Natural killer cell (primary cell): ENCODE measurements at regions not wholly inside any gene's neighbourhood (a gene's known extent, or its start where the extent isn't known, plus 50 kb on each side); places are given as distances from the start of the nearest gene placed in this dataset.
"Not testable (repeated sequence)": the region's sequence is repeated elsewhere in the genome, so short reads cannot be mapped to it uniquely, and the experiment has no call there.

ENCODE experiments used
- ATAC-seq, 3 donors: fragments of 150-1000 bp in 2 of 3; fragments of 200-7000 bp in 1 of 3; cut with Tn5 transposase; 1 replicate in 1 of 3; 2 replicates in 2 of 3; pipeline ENCODE4 v1.10.0; 2021; ENCODE audit warnings: mild to moderate bottlenecking in 2 of 3, moderate library complexity in 2 of 3
- DNase-seq, 2 donors: peaks; one replicate each; pipeline versions ENCODE4 v3.0.0 to v3.0.0-alpha.2; 2013 to 2021; ENCODE audit warnings: mixed read lengths in 1 of 2
- H3K27ac ChIP-seq: one replicate; pipeline ENCODE4 v1.5.1; 2013; ENCODE audit warnings: mild to moderate bottlenecking, low read length
- H3K27me3 ChIP-seq: one replicate; pipeline ENCODE4 v1.6.1; 2013; ENCODE audit warnings: low read length; ENCODE audit not compliant: control insufficient read depth, insufficient read depth
- H3K36me3 ChIP-seq: one replicate; pipeline ENCODE4 v1.6.1; 2013; ENCODE audit warnings: low read length; ENCODE audit not compliant: control insufficient read depth, insufficient read depth
- H3K4me1 ChIP-seq: one replicate; pipeline ENCODE4 v1.6.1; 2013; ENCODE audit warnings: low read length; ENCODE audit not compliant: control insufficient read depth, insufficient read depth
- H3K4me3 ChIP-seq: one replicate; pipeline ENCODE4 v1.5.1; 2013; ENCODE audit warnings: low read length
- H3K9me3 ChIP-seq: one replicate; pipeline ENCODE4 v1.6.1; 2013; ENCODE audit warnings: low read length; ENCODE audit not compliant: control insufficient read depth, insufficient read depth
- H3K27ac Mint-ChIP-seq, 2 donors: one replicate each; pipeline ENCODE4 v1.8.0; 2022; ENCODE audit warnings: mild to moderate bottlenecking in 2 of 2, mixed read lengths in 2 of 2, moderate library complexity in 1 of 2
- H3K27me3 Mint-ChIP-seq, 2 donors: one replicate each; pipeline ENCODE4 v1.8.0; 2022; ENCODE audit warnings: low read depth in 2 of 2, mixed read lengths in 2 of 2
- H3K36me3 Mint-ChIP-seq: one replicate; pipeline ENCODE4 v1.8.0; 2022; ENCODE audit warnings: mixed read lengths
- H3K4me1 Mint-ChIP-seq, 2 donors: one replicate each; pipeline ENCODE4 v1.8.0; 2022; ENCODE audit warnings: mixed read lengths in 2 of 2
- H3K4me3 Mint-ChIP-seq: one replicate; pipeline ENCODE4 v1.8.0; 2022; ENCODE audit warnings: mild to moderate bottlenecking, moderate library complexity, mixed read lengths
- H3K9me3 Mint-ChIP-seq, 2 donors: one replicate each; pipeline ENCODE4 v1.8.0; 2022; ENCODE audit warnings: mixed read lengths in 2 of 2
- WGBS: methylation state at CpG from one replicate; pipeline ENCODE4 v1.1.7; 2013; ENCODE audit warnings: missing lambda C conversion rate; ENCODE audit not compliant: insufficient coverage; 5-methylcytosine and 5-hydroxymethylcytosine counted together
- intact Hi-C: fragments of 100-400 bp; cut with micrococcal nuclease; formaldehyde crosslinking; loops from one replicate; pipeline ENCODE4 v1.14.2; 2022
- TF ChIP-seq, protein P1 (sequence below): fragments of 200-600 bp; IDR thresholded peaks from one replicate; pipeline ENCODE4 v1.8.0; 2022; ENCODE audit warnings: antibody characterized with exemption

DNA sequence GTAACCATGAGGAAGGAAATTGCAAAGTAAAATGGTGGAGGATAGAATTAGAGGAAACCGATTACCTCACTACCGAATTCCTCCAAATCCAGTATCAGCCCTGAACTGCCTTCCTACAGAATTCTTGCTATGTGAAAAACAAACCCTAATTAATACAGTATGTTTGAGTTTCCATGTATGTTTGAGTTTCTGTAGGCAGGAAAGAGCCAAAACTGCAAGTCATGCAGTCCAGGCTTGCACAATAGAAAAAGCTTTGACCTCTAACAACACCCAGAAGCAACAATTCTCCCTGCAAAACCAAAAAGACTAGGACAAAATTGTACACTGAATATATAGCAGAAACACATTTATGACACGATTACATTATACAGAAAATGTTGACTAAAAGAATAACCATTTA is 614.8 kb downstream of the DIPK2A start:
- H3K27me3 Mint-ChIP-seq: no peaks in the 10 kb centered on the region
- no CpG with 5 or more reads among the region's 3 CpGs for WGBS
- H3K27ac ChIP-seq: no peak overlapping the region
- TF ChIP-seq, protein P1, sequence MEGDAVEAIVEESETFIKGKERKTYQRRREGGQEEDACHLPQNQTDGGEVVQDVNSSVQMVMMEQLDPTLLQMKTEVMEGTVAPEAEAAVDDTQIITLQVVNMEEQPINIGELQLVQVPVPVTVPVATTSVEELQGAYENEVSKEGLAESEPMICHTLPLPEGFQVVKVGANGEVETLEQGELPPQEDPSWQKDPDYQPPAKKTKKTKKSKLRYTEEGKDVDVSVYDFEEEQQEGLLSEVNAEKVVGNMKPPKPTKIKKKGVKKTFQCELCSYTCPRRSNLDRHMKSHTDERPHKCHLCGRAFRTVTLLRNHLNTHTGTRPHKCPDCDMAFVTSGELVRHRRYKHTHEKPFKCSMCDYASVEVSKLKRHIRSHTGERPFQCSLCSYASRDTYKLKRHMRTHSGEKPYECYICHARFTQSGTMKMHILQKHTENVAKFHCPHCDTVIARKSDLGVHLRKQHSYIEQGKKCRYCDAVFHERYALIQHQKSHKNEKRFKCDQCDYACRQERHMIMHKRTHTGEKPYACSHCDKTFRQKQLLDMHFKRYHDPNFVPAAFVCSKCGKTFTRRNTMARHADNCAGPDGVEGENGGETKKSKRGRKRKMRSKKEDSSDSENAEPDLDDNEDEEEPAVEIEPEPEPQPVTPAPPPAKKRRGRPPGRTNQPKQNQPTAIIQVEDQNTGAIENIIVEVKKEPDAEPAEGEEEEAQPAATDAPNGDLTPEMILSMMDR: no peak
- H3K27ac Mint-ChIP-seq: no peak overlapping the region
- H3K9me3 ChIP-seq: no peaks in the 10 kb centered on the region
- no peaks in the 10 kb centered on the region for H3K4me1 Mint-ChIP-seq
- H3K4me3 Mint-ChIP-seq: no peak overlapping the region
- ATAC-seq (no peak), DNase-seq (no peak)
- no peaks in the 10 kb centered on the region for H3K36me3 ChIP-seq
- no peak overlapping the region for H3K4me3 ChIP-seq
- no peaks in the 10 kb centered on the region for H3K36me3 Mint-ChIP-seq
- H3K4me1 ChIP-seq: no peaks in the 10 kb centered on the region
- intact Hi-C loops: no loop called here
- peaks cover 3 to 6% of the 10 kb centered on the region in 2 donors for H3K9me3 Mint-ChIP-seq
- no peaks in the 10 kb centered on the region for H3K27me3 ChIP-seq

DNA sequence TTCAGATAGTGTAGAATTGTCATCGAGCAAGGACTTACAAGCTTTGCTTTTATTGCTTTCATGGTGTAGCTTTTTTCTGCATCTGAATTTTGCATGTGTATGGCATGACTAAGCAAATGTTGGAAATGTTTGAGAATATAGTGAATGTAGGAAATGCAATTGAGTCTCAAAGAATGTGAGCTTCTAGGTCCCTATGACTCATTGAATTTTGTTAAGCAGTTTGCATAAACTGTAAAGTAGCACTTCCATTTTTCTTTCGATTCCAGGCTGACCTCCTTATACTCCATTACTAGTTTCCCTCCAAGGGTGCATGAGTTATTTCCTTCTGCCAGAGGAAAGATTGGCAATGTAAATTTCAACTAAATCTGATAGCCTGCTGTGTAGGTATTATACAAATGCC is 619.2 kb downstream of the DIPK2A start:
- intact Hi-C loops: no loop called here
- Mint-ChIP-seq H3K27me3 (no peaks in the 10 kb centered on the region), H3K4me1 (no peaks in the 10 kb centered on the region), H3K36me3 (no peaks in the 10 kb centered on the region), H3K4me3 (no peak overlapping the region), H3K9me3 (peaks cover 4 to 5% of the 10 kb centered on the region in 2 donors), H3K27ac (no peak overlapping the region)
- Histone ChIP-seq H3K27ac (no peak overlapping the region), H3K27me3 (no peaks in the 10 kb centered on the region), H3K4me1 (no peaks in the 10 kb centered on the region), H3K4me3 (no peak overlapping the region), H3K9me3 (no peaks in the 10 kb centered on the region), H3K36me3 (no peaks in the 10 kb centered on the region)
- TF ChIP-seq, protein P1: no peak
- ATAC-seq (no peak), DNase-seq (no peak)
- 83% methylated on average over 1 of the region's 2 CpGs for WGBS

GRCh38 chr3:144593881-144594280 is 622.3 kb downstream of the DIPK2A start:
- DNase-seq (no peak), ATAC-seq (no peak)
- Histone ChIP-seq H3K9me3 (peaks cover 5% of the 10 kb centered on the region), H3K4me1 (no peaks in the 10 kb centered on the region), H3K27ac (no peak overlapping the region), H3K4me3 (no peak overlapping the region), H3K27me3 (no peaks in the 10 kb centered on the region), H3K36me3 (no peaks in the 10 kb centered on the region)
- no peaks in the 10 kb centered on the region for H3K36me3 Mint-ChIP-seq
- H3K27me3 Mint-ChIP-seq: no peaks in the 10 kb centered on the region
- 80% methylated on average over 4 of the region's 4 CpGs for WGBS
- peaks cover 4 to 5% of the 10 kb centered on the region in 2 donors for H3K9me3 Mint-ChIP-seq
- no peak overlapping the region for H3K27ac Mint-ChIP-seq
- TF ChIP-seq, protein P1: no peak
- H3K4me3 Mint-ChIP-seq: no peak overlapping the region
- no peaks in the 10 kb centered on the region for H3K4me1 Mint-ChIP-seq
- intact Hi-C loops: no loop called here

DNA sequence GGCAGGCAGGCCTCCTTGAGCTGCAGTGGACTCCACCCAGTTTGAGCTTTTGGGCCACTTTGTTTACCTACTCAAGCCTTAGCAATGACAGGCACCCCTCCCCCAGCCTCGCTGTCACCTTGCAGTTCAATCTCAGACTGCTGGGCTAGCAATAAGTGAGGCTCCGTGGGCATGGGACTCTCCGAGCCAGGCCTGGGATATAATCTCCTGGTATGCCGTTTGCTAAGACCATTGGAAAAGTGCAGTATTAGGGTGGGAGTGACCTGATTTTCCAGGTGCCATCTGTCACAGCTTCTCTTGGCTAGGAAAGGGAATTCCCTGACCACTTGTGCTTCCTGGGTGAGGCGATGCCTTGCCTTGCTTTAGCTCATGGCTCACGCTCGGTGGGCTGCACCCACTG is 648.6 kb downstream of the DIPK2A start:
- H3K27me3 ChIP-seq, H3K4me3 ChIP-seq, ATAC-seq, H3K9me3 ChIP-seq, H3K4me1 ChIP-seq, H3K4me1 Mint-ChIP-seq, H3K27ac ChIP-seq, H3K36me3 Mint-ChIP-seq, DNase-seq, H3K4me3 Mint-ChIP-seq, H3K36me3 ChIP-seq, H3K27me3 Mint-ChIP-seq, H3K27ac Mint-ChIP-seq, intact Hi-C loops: not testable (repeated sequence)
- H3K9me3 Mint-ChIP-seq: peaks cover 8 to 10% of the 10 kb centered on the region in 2 donors
- WGBS: 91% methylated on average over 7 of the region's 7 CpGs
